ENCODE measurements at regions not wholly inside any gene's neighbourhood (a gene's known extent, or its start where the extent isn't known, plus 50 kb on each side); places are given as distances from the start of the nearest gene placed in this dataset.

DNA sequence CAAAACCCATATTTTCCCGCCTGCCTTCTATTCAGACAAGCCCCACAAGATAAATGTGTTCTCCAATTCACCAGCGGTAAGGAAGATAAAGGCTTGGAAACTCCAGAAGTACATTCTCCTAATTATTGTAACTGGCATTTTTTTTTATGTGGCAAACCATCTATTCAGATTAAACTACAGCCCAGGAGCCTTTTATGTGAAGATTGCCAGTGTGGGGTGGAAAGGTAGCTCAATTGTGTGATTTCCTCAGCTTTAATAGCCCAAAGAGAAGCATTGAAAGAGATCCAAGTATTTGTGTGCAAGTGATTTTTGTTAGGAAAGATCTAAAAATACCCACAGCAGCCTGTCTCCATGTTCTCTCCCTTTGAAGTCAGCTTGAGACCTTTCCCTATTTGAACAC, 451.4 kb upstream of the CCL2 start:
- TF ChIP-seq GATA3 (IDR thresholded peaks at IDR 0.05; ENCODE audit: low read depth, low read length) = no peak
- no peak for TF ChIP-seq GATA2 (IDR thresholded peaks at IDR 0.05; ENCODE audit: low read depth, low read length)
